AG09319 (cell line): ENCODE measurements at regions not wholly inside any gene's neighbourhood (a gene's known extent, or its start where the extent isn't known, plus 50 kb on each side); places are given as distances from the start of the nearest gene placed in this dataset.

Source experiments
- DNase-seq: peaks from one replicate; pipeline ENCODE4 v3.0.0-alpha.2; 2010; ENCODE audit warnings: low read depth; ENCODE audit errors: extremely low read depth
- CTCF ChIP-seq: IDR thresholded peaks from 2 replicates; pipeline ENCODE4 v1.5.1; 2011; ENCODE audit warnings: low read depth, mild to moderate bottlenecking, inconsistent platforms, low read length, moderate library complexity

GRCh38 chr16:63385714-63386432, 1349.6 kb upstream of the CDH8 start:
- no peak for TF ChIP-seq CTCF
- DNase-seq = no peak

GRCh38 chr16:63373744-63374143, 1337.5 kb upstream of the CDH8 start:
- TF ChIP-seq CTCF = no peak
- DNase-seq = no peak

- DNase-seq = no peak
Observed at GRCh38 chr16:63372815-63373214, 1336.6 kb upstream of the CDH8 start.

GRCh38 chr16:63372283-63372682, 1336.0 kb upstream of the CDH8 start:
- no peak for TF ChIP-seq CTCF
- no peak for DNase-seq

More at GRCh38 chr16:63372815-63373214, 1336.6 kb upstream of the CDH8 start:
- no peak for TF ChIP-seq CTCF

- DNase-seq = no peak
- no peak for TF ChIP-seq CTCF
Observed at GRCh38 chr16:63365649-63366304, 1329.5 kb upstream of the CDH8 start.

- no peak for DNase-seq
- no peak for TF ChIP-seq CTCF
Observed at GRCh38 chr16:63363738-63364137, 1327.5 kb upstream of the CDH8 start.

- peak; percentile 30 for DNase-seq
- peak; percentile 92 for TF ChIP-seq CTCF
Observed at GRCh38 chr16:63361032-63361624, 1324.9 kb upstream of the CDH8 start.
